ENCODE measurements at regions not wholly inside any gene's neighbourhood (a gene's known extent, or its start where the extent isn't known, plus 50 kb on each side); places are given as distances from the start of the nearest gene placed in this dataset.

- ATAC-seq, result no peak
- no peaks in the 10 kb centered on the region; the same call in 2 of the 3 replicates for H3K9me3 ChIP-seq (replicated peaks; ENCODE audit: control insufficient read depth, insufficient read depth, low read length)
- in situ Hi-C loops (cut with MboI) (no loop called here), intact Hi-C loops (cut with micrococcal nuclease; ENCODE audit: unreplicated experiment) (no loop called here)
- H3K4me3 ChIP-seq, result no peak overlapping the region
- ChIA-PET SMC1A (ENCODE audit: uncharacterized antibody, unreplicated experiment) (no interaction called here), RAD21 (ENCODE audit: unreplicated experiment) (no interaction called here), POLR2A (no interaction called here), CTCF (no interaction called here)
- no TSS peak for BruUV-seq (replicated peaks)
- FAIRE-seq, result no peak
- H4K20me1 ChIP-seq (ENCODE audit: control insufficient read depth, insufficient read depth), result no peaks in the 10 kb centered on the region
- no peaks in the 10 kb centered on the region for H3K36me3 ChIP-seq (ENCODE audit: control insufficient read depth in 2 of 2, insufficient read depth in 2 of 2, low read length in 1 of 2)
- no peak overlapping the region for H2AFZ ChIP-seq (ENCODE audit: control insufficient read depth, low read depth, low read length)
- H3K79me2 ChIP-seq (ENCODE audit: control insufficient read depth, insufficient read depth, low read length), result no peaks in the 10 kb centered on the region
- H3K27ac ChIP-seq (ENCODE audit: control insufficient read depth, insufficient read depth), result no peak overlapping the region
- H3K9ac ChIP-seq (ENCODE audit: control insufficient read depth, insufficient read depth, low read length), result no peak overlapping the region
- H3K27me3 ChIP-seq (replicated peaks in 1 of 2; ENCODE audit: control insufficient read depth in 2 of 2, insufficient read depth in 2 of 2, low read length in 1 of 2), result no peaks in the 10 kb centered on the region
- H3K4me1 ChIP-seq (ENCODE audit: control insufficient read depth, insufficient read depth, low read length), result no peaks in the 10 kb centered on the region
- no peak overlapping the region for H3K4me2 ChIP-seq (ENCODE audit: control insufficient read depth, insufficient read depth)
- DNase-seq (ENCODE audit: low read depth, low spot score), result no peak
- 50% methylated on average over 21 of the region's 21 CpGs for WGBS (ENCODE audit: insufficient coverage, insufficient replicate concordance, low lambda C conversion rate, missing lambda C conversion rate)
- TF ChIP-seq CHD2 (IDR thresholded peaks at IDR 0.05; ENCODE audit: borderline replicate concordance, low read depth, low read length) (no peak), TAF1 (IDR thresholded peaks at IDR 0.05; ENCODE audit: borderline replicate concordance, low read depth, low read length) (no peak), GABPA (IDR thresholded peaks at IDR 0.05; ENCODE audit: low read depth) (no peak), BHLHE40 (IDR thresholded peaks at IDR 0.05; ENCODE audit: borderline replicate concordance in 1 of 2, low read depth in 2 of 2, low read length in 1 of 2) (no peak), RUNX3 (IDR thresholded peaks at IDR 0.05; ENCODE audit: low read length) (no peak), NR2C1 (IDR thresholded peaks at IDR 0.05) (no peak), KAT2A (conservative IDR thresholded peaks at IDR 0.05; ENCODE audit: control insufficient read depth, low read depth, low read length) (no peak), RELB (IDR thresholded peaks at IDR 0.05; ENCODE audit: low read depth) (no peak), HDAC2 (IDR thresholded peaks at IDR 0.05) (no peak), REST (IDR thresholded peaks at IDR 0.05; ENCODE audit: low read depth, low read length) (no peak), CEBPZ (IDR thresholded peaks at IDR 0.05; ENCODE audit: low read depth, low read length) (no peak), IRF3 (IDR thresholded peaks at IDR 0.05) (no peak), HCFC1 (IDR thresholded peaks at IDR 0.05; ENCODE audit: low read length) (no peak), RBBP5 (conservative IDR thresholded peaks at IDR 0.05) (no peak)
Measured at GRCh38 chr5:3104429-3105060, 353.1 kb upstream of the IRX2 start.
